ENCODE measurements at regions not wholly inside any gene's neighbourhood (a gene's known extent, or its start where the extent isn't known, plus 50 kb on each side); places are given as distances from the start of the nearest gene placed in this dataset.

GRCh38 chr11:103671143-103671651, 365.2 kb upstream of the DDI1 start:
- no peaks in the 10 kb centered on the region for H3K36me3 ChIP-seq (replicated peaks in 1 of 2; ENCODE audit: control insufficient read depth in 1 of 2, insufficient read depth in 2 of 2, low read length in 2 of 2)
- FAIRE-seq (no peak), ATAC-seq (no peak), DNase-seq (ENCODE audit: low spot score) (no peak)
- no peak overlapping the region for H2AFZ ChIP-seq (ENCODE audit: low read length)
- no peak overlapping the region for H3K4me3 ChIP-seq (replicated peaks in 1 of 3; ENCODE audit: insufficient read depth in 1 of 3, low read depth in 2 of 3, low read length in 3 of 3)
- in situ Hi-C loops (cut with HindIII; ENCODE audit: extremely low pct_ligation_motif_present, low pct_unique_long_range_greater_than_20kb): no loop called here
- no peak overlapping the region for H3K4me2 ChIP-seq (ENCODE audit: low read depth, low read length)
- no peaks in the 10 kb centered on the region for H4K20me1 ChIP-seq (ENCODE audit: insufficient read depth, low read length)
- H3K79me2 ChIP-seq (ENCODE audit: insufficient read depth, low read length): no peaks in the 10 kb centered on the region
- POLR2A ChIA-PET: no interaction called here
- no peaks in the 10 kb centered on the region for H3K9me3 ChIP-seq (ENCODE audit: low read length)
- H3K27ac ChIP-seq (ENCODE audit: extremely low read length, insufficient read depth, low read length): no peak overlapping the region
- CTCF ChIA-PET (ENCODE audit: low intra/inter-chr PET ratio, low total read pairs): no interaction called here
- H3K4me1 ChIP-seq (ENCODE audit: insufficient read depth, low read length): no peaks in the 10 kb centered on the region
- TF ChIP-seq HOXA5 (CRISPR knock-in tag; IDR thresholded peaks at IDR 0.05) (no peak), ATRX (CRISPR knock-in tag; IDR thresholded peaks at IDR 0.05; ENCODE audit: borderline replicate concordance) (no peak), TFDP2 (CRISPR knock-in tag; IDR thresholded peaks at IDR 0.05) (no peak), ZNF460 (CRISPR knock-in tag; IDR thresholded peaks at IDR 0.05; ENCODE audit: borderline replicate concordance) (no peak), PRPF4 (IDR thresholded peaks at IDR 0.05; ENCODE audit: low read depth, low read length, poor library complexity, severe bottlenecking) (no peak), KLF15 (CRISPR knock-in tag; IDR thresholded peaks at IDR 0.05; ENCODE audit: borderline replicate concordance) (no peak), RXRB (CRISPR knock-in tag; IDR thresholded peaks at IDR 0.05; ENCODE audit: borderline replicate concordance) (no peak), MAFF (IDR thresholded peaks at IDR 0.05; ENCODE audit: low read depth, low read length) (no peak)
- no peaks in the 10 kb centered on the region for H3K27me3 ChIP-seq (ENCODE audit: control insufficient read depth in 1 of 2, insufficient read depth in 2 of 2, low read length in 2 of 2)
- no peak overlapping the region for H3K9ac ChIP-seq (ENCODE audit: insufficient read depth, low read depth, low read length)
- no TSS peak for BruUV-seq (replicated peaks)
- 4% methylated on average over 2 of the region's 2 CpGs for WGBS (ENCODE audit: low lambda C conversion rate)
- intact Hi-C loops (cut with micrococcal nuclease; ENCODE audit: unreplicated experiment): no loop called here

GRCh38 chr11:103673773-103674172, 362.7 kb upstream of the DDI1 start:
- Histone ChIP-seq H3K4me3 (replicated peaks in 1 of 3; ENCODE audit: insufficient read depth in 1 of 3, low read depth in 2 of 3, low read length in 3 of 3) (no peak overlapping the region), H3K36me3 (replicated peaks in 1 of 2; ENCODE audit: control insufficient read depth in 1 of 2, insufficient read depth in 2 of 2, low read length in 2 of 2) (no peaks in the 10 kb centered on the region), H3K9me3 (ENCODE audit: low read length) (no peaks in the 10 kb centered on the region), H3K27ac (ENCODE audit: extremely low read length, insufficient read depth, low read length) (no peak overlapping the region), H2AFZ (ENCODE audit: low read length) (no peak overlapping the region), H3K4me1 (ENCODE audit: insufficient read depth, low read length) (no peaks in the 10 kb centered on the region), H4K20me1 (ENCODE audit: insufficient read depth, low read length) (no peaks in the 10 kb centered on the region), H3K4me2 (ENCODE audit: low read depth, low read length) (no peak overlapping the region), H3K79me2 (ENCODE audit: insufficient read depth, low read length) (no peaks in the 10 kb centered on the region), H3K9ac (ENCODE audit: insufficient read depth, low read depth, low read length) (no peak overlapping the region), H3K27me3 (ENCODE audit: control insufficient read depth in 1 of 2, insufficient read depth in 2 of 2, low read length in 2 of 2) (no peaks in the 10 kb centered on the region)
- DNase-seq (ENCODE audit: low spot score) (no peak), ATAC-seq (no peak), FAIRE-seq (no peak)
- POLR2A ChIA-PET: no interaction called here
- TF ChIP-seq CREBL2 (CRISPR knock-in tag; IDR thresholded peaks at IDR 0.05; ENCODE audit: borderline replicate concordance): no peak
- TF ChIP-seq WIZ (CRISPR knock-in tag; IDR thresholded peaks at IDR 0.05): no peak
- TF ChIP-seq TMF1 (CRISPR knock-in tag; IDR thresholded peaks at IDR 0.05; ENCODE audit: low read depth): no peak
- TF ChIP-seq ATF7 (IDR thresholded peaks at IDR 0.05): peak; percentile 84
- no peak for TF ChIP-seq ATF7 (CRISPR knock-in tag; IDR thresholded peaks at IDR 0.05)
- no peak for TF ChIP-seq ZNF550 (CRISPR knock-in tag; IDR thresholded peaks at IDR 0.05; ENCODE audit: borderline replicate concordance)
- TF ChIP-seq HMGXB4 (CRISPR knock-in tag; IDR thresholded peaks at IDR 0.05; ENCODE audit: borderline replicate concordance in 1 of 2, low read depth in 1 of 2): no peak
- WGBS (ENCODE audit: low lambda C conversion rate): 0% methylated on average over 2 of the region's 2 CpGs
- intact Hi-C loops (cut with micrococcal nuclease; ENCODE audit: unreplicated experiment): no loop called here
- CTCF ChIA-PET (ENCODE audit: low intra/inter-chr PET ratio, low total read pairs): no interaction called here
- no TSS peak for BruUV-seq (replicated peaks)
- in situ Hi-C loops (cut with HindIII; ENCODE audit: extremely low pct_ligation_motif_present, low pct_unique_long_range_greater_than_20kb): no loop called here

Measured in HepG2 (cell line).